Liver (tissue), 8 donors: ENCODE measurements at regions not wholly inside any gene's neighbourhood (a gene's known extent, or its start where the extent isn't known, plus 50 kb on each side); places are given as distances from the start of the nearest gene placed in this dataset.

Experiments used
- DNase-seq: peaks from one replicate; pipeline ENCODE4 v3.0.0-alpha.2; 2017; ENCODE audit warnings: low spot score
- H3K27ac ChIP-seq, 2 donors: one replicate each; pipeline ENCODE4 v1.7.0; 2013; ENCODE audit warnings: inconsistent platforms in 2 of 2, low read length in 2 of 2, control low read depth in 1 of 2, low read depth in 1 of 2, mild to moderate bottlenecking in 1 of 2
- H3K27me3 ChIP-seq, 4 donors: one replicate each; pipeline versions ENCODE4 v1.6.1 to v1.7.0; 2013; ENCODE audit warnings: low read length in 3 of 4, inconsistent platforms in 1 of 4, mild to moderate bottlenecking in 1 of 4, moderate library complexity in 1 of 4; ENCODE audit not compliant: control insufficient read depth in 4 of 4, insufficient read depth in 4 of 4
- H3K36me3 ChIP-seq, 4 donors: one replicate each; pipeline versions ENCODE4 v1.6.1 to v1.7.0; 2013; ENCODE audit warnings: low read length in 3 of 4, mild to moderate bottlenecking in 3 of 4, low read depth in 1 of 4, moderate library complexity in 1 of 4; ENCODE audit not compliant: control insufficient read depth in 4 of 4, insufficient read depth in 3 of 4
- H3K4me1 ChIP-seq, 4 donors: one replicate each; pipeline versions ENCODE4 v1.6.1 to v1.7.0; 2013; ENCODE audit warnings: low read length in 3 of 4, mild to moderate bottlenecking in 3 of 4, moderate library complexity in 1 of 4; ENCODE audit not compliant: control insufficient read depth in 4 of 4, insufficient read depth in 4 of 4
- H3K4me3 ChIP-seq, 3 donors: one replicate each; pipeline versions ENCODE4 v1.6.1 to v1.7.0; 2013; ENCODE audit warnings: low read length in 3 of 3, control low read depth in 1 of 3, low read depth in 1 of 3, mild to moderate bottlenecking in 1 of 3
- H3K9ac ChIP-seq, 2 donors: one replicate each; pipeline ENCODE4 v1.7.0; 2013; ENCODE audit warnings: low read length in 2 of 2, mild to moderate bottlenecking in 2 of 2, moderate library complexity in 2 of 2, control low read depth in 1 of 2, low read depth in 1 of 2
- H3K9me3 ChIP-seq, 4 donors: one replicate each; pipeline versions ENCODE4 v1.6.1 to v1.7.0; 2013; ENCODE audit warnings: low read length in 3 of 4; ENCODE audit not compliant: control insufficient read depth in 4 of 4
- FOXA2 ChIP-seq: IDR thresholded peaks from 2 replicates; pipeline ENCODE4 v1.6.1; 2016; ENCODE audit warnings: antibody characterized with exemption
- GABPA ChIP-seq, 2 donors: IDR thresholded peaks in 1 of 2; conservative IDR thresholded peaks in 1 of 2; 2 replicates each; pipeline ENCODE4 v1.6.1; 2016; ENCODE audit warnings: antibody characterized with exemption in 2 of 2, mild to moderate bottlenecking in 1 of 2, moderate library complexity in 1 of 2
- HNF4A ChIP-seq, 2 donors: conservative IDR thresholded peaks; 2 replicates each; pipeline ENCODE4 v1.6.1; 2016; ENCODE audit warnings: antibody characterized with exemption in 2 of 2, mild to moderate bottlenecking in 2 of 2
- HNF4G ChIP-seq: IDR thresholded peaks from 2 replicates; pipeline ENCODE4 v1.6.1; 2016; ENCODE audit warnings: antibody characterized with exemption
- JUND ChIP-seq, 2 donors: IDR thresholded peaks; 2 replicates each; pipeline ENCODE4 v1.6.1; 2016; ENCODE audit warnings: antibody characterized with exemption in 2 of 2
- NR2F2 ChIP-seq: IDR thresholded peaks from 2 replicates; pipeline ENCODE4 v1.6.1; 2016; ENCODE audit warnings: antibody characterized with exemption
- RXRA ChIP-seq, 2 donors: IDR thresholded peaks; 2 replicates each; pipeline ENCODE4 v1.6.1; 2017 to 2018; ENCODE audit warnings: antibody characterized with exemption in 2 of 2, mild to moderate bottlenecking in 1 of 2
- SP1 ChIP-seq: IDR thresholded peaks from 2 replicates; pipeline ENCODE4 v1.6.1; 2018; ENCODE audit warnings: antibody characterized with exemption, mild to moderate bottlenecking
- TAF1 ChIP-seq: conservative IDR thresholded peaks from 2 replicates; pipeline ENCODE4 v1.6.1; 2016; ENCODE audit warnings: antibody characterized with exemption, mild to moderate bottlenecking
- WGBS: extraction: QIAGEN DNeasy Blood & Tissue Kit; methylation state at CpG from one replicate; pipeline ENCODE4 v1.1.7; 2013; 5-methylcytosine and 5-hydroxymethylcytosine counted together
- TF ChIP-seq, protein P1 (sequence below): IDR thresholded peaks from 2 replicates; pipeline ENCODE4 v1.6.1; 2016; ENCODE audit warnings: antibody characterized with exemption
- TF ChIP-seq, protein P2 (sequence below): fragments of 150-350 bp; IDR thresholded peaks from 2 replicates; pipeline ENCODE4 v1.5.1; 2017; ENCODE audit warnings: improper control_type of control experiment, low read depth, low read length; ENCODE audit not compliant: missing input control
- TF ChIP-seq, protein P3 (sequence below): IDR thresholded peaks from 2 replicates; pipeline ENCODE4 v1.6.1; 2016; ENCODE audit warnings: antibody characterized with exemption
- TF ChIP-seq, protein P4 (sequence below): IDR thresholded peaks from 2 replicates; pipeline ENCODE4 v1.6.1; 2016; ENCODE audit warnings: antibody characterized with exemption, mild to moderate bottlenecking
- donor health status: healthy.
- donor health status: healthy.
- donor health status: healthy.
- donor health status: healthy.
- donor health status: healthy.

DNA sequence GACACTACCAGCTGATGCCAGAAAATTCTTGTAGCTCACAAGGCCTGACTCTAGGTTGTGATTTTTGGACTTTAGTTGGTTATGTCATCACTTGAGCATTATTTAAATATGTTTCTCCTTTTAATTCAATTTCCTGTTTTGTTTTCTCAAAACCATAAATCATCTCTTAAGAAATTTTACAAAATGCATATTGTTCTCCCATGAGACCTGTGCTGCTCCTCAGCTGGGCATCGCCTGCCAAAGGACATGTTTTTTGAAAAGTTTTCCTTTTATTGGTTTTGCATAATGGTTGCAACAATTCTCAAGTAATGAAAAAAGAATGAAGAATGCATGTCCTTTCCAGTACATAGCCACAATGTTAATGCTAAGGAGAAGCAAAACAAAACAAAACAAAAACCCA lies 204.7 kb upstream of the LYPLAL1 start (continued):
- TF ChIP-seq, protein P1, sequence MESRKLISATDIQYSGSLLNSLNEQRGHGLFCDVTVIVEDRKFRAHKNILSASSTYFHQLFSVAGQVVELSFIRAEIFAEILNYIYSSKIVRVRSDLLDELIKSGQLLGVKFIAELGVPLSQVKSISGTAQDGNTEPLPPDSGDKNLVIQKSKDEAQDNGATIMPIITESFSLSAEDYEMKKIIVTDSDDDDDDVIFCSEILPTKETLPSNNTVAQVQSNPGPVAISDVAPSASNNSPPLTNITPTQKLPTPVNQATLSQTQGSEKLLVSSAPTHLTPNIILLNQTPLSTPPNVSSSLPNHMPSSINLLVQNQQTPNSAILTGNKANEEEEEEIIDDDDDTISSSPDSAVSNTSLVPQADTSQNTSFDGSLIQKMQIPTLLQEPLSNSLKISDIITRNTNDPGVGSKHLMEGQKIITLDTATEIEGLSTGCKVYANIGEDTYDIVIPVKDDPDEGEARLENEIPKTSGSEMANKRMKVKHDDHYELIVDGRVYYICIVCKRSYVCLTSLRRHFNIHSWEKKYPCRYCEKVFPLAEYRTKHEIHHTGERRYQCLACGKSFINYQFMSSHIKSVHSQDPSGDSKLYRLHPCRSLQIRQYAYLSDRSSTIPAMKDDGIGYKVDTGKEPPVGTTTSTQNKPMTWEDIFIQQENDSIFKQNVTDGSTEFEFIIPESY = no peak

DNA sequence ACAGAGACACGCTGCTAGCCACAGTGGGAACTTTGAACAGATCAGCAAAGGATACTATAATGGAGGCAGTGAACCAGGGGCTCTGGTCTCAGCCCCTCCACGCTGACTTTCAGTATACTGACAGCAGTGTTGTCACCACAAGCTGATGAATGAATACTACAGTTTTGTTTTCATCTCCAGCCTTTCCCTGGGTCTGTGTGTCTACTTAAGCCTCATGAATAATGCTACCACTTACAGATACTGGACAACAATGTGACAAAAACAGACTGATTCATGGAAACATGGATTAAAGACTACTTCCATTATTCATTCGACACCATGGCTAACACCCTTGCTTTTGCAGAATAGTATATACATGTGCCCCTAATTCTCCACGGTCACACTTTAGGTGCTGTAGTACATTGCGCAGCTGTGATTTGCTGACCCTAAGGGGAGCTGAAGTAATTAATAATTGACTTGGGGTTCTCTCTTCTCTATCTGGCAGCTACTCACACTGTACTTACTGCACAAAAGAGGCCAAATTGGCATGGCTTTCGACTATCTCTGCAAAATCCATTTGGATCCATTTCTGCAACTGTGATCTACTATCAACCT lies 203.2 kb upstream of the LYPLAL1 start:
- H3K27ac ChIP-seq = no peak overlapping the region
- no peak overlapping the region for H3K9ac ChIP-seq
- no peaks in the 10 kb centered on the region for H3K9me3 ChIP-seq
- DNase-seq = no peak
- H3K4me3 ChIP-seq = no peak overlapping the region
- H3K27me3 ChIP-seq = no peaks in the 10 kb centered on the region
- H3K36me3 ChIP-seq = no peaks in the 10 kb centered on the region
- H3K4me1 ChIP-seq = no peaks in the 10 kb centered on the region
- TF ChIP-seq JUND (IDR thresholded peaks at IDR 0.05) (no peak), HNF4G (no peak), TAF1 (no peak), FOXA2 (no peak), HNF4A (conservative IDR thresholded peaks at IDR 0.05) (no peak)
- TF ChIP-seq, protein P2, sequence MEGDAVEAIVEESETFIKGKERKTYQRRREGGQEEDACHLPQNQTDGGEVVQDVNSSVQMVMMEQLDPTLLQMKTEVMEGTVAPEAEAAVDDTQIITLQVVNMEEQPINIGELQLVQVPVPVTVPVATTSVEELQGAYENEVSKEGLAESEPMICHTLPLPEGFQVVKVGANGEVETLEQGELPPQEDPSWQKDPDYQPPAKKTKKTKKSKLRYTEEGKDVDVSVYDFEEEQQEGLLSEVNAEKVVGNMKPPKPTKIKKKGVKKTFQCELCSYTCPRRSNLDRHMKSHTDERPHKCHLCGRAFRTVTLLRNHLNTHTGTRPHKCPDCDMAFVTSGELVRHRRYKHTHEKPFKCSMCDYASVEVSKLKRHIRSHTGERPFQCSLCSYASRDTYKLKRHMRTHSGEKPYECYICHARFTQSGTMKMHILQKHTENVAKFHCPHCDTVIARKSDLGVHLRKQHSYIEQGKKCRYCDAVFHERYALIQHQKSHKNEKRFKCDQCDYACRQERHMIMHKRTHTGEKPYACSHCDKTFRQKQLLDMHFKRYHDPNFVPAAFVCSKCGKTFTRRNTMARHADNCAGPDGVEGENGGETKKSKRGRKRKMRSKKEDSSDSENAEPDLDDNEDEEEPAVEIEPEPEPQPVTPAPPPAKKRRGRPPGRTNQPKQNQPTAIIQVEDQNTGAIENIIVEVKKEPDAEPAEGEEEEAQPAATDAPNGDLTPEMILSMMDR = no peak
- 89% methylated on average over 6 of the region's 6 CpGs for WGBS

DNA sequence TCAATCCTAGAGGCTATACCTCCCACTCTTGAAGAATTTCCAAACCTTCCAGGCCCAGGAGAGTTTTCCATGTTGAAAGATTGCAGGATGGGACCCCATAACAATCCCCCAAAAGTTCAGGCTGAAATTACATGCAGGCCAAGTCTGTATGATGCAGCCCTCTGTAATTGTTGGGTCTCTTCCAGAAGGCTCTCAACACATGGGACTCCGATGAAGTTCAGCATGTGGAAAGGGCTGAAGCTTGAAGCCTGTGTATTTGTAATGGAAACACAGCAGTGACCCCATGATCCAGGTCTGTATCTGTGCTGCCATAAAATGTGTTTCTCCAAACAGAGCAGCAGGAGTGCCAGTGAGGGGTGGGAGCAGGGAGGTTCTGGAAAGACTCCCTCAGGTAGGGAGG lies 202.5 kb upstream of the LYPLAL1 start:
- H3K27ac ChIP-seq = no peak overlapping the region
- no peaks in the 10 kb centered on the region for H3K4me1 ChIP-seq
- TF ChIP-seq, protein P3, sequence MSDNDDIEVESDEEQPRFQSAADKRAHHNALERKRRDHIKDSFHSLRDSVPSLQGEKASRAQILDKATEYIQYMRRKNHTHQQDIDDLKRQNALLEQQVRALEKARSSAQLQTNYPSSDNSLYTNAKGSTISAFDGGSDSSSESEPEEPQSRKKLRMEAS = no peak
- TF ChIP-seq, protein P4, sequence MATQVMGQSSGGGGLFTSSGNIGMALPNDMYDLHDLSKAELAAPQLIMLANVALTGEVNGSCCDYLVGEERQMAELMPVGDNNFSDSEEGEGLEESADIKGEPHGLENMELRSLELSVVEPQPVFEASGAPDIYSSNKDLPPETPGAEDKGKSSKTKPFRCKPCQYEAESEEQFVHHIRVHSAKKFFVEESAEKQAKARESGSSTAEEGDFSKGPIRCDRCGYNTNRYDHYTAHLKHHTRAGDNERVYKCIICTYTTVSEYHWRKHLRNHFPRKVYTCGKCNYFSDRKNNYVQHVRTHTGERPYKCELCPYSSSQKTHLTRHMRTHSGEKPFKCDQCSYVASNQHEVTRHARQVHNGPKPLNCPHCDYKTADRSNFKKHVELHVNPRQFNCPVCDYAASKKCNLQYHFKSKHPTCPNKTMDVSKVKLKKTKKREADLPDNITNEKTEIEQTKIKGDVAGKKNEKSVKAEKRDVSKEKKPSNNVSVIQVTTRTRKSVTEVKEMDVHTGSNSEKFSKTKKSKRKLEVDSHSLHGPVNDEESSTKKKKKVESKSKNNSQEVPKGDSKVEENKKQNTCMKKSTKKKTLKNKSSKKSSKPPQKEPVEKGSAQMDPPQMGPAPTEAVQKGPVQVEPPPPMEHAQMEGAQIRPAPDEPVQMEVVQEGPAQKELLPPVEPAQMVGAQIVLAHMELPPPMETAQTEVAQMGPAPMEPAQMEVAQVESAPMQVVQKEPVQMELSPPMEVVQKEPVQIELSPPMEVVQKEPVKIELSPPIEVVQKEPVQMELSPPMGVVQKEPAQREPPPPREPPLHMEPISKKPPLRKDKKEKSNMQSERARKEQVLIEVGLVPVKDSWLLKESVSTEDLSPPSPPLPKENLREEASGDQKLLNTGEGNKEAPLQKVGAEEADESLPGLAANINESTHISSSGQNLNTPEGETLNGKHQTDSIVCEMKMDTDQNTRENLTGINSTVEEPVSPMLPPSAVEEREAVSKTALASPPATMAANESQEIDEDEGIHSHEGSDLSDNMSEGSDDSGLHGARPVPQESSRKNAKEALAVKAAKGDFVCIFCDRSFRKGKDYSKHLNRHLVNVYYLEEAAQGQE = no peak
- TF ChIP-seq FOXA2 = no peak
- TF ChIP-seq HNF4A (conservative IDR thresholded peaks at IDR 0.05) = no peak
- TF ChIP-seq SP1 = no peak
- TF ChIP-seq NR2F2 = no peak
- TF ChIP-seq JUND (IDR thresholded peaks at IDR 0.05) = no peak
- TF ChIP-seq, protein P1 = no peak
- TF ChIP-seq RXRA (IDR thresholded peaks at IDR 0.05) = no peak
- TF ChIP-seq GABPA (IDR thresholded peaks at IDR 0.05 in 1 of 2, conservative IDR thresholded peaks at IDR 0.05 in 1 of 2) = no peak
- H3K4me3 ChIP-seq = no peak overlapping the region
- no peaks in the 10 kb centered on the region for H3K27me3 ChIP-seq
- H3K36me3 ChIP-seq = no peaks in the 10 kb centered on the region
- H3K9ac ChIP-seq = no peak overlapping the region
- DNase-seq = no peak
- WGBS = 88% methylated on average over 1 of the region's 1 CpG
- H3K9me3 ChIP-seq = no peaks in the 10 kb centered on the region
